MM.1S (cell line): ENCODE measurements at regions not wholly inside any gene's neighbourhood (a gene's known extent, or its start where the extent isn't known, plus 50 kb on each side); places are given as distances from the start of the nearest gene placed in this dataset.

Source experiments
- EZH2 ChIP-seq: fragments of 300-600 bp; sonication (generic); optimal IDR thresholded peaks from 2 replicates; pipeline ENCODE3; 2017; ENCODE audit warnings: low read depth, mild to moderate bottlenecking, antibody characterized with exemption, low read length, mixed read lengths
- EZH2phosphoT487 ChIP-seq: fragments of 300-600 bp; sonication (generic); IDR thresholded peaks from 2 replicates; pipeline ENCODE4 v1.6.1; 2018; ENCODE audit warnings: antibody characterized with exemption, low read length
- TF ChIP-seq, protein P1 (sequence below): fragments of 300-600 bp; sonication (generic); IDR thresholded peaks from 2 replicates; pipeline ENCODE4 v1.5.1; 2016; ENCODE audit warnings: antibody characterized with exemption, low read length, mixed read lengths

DNA sequence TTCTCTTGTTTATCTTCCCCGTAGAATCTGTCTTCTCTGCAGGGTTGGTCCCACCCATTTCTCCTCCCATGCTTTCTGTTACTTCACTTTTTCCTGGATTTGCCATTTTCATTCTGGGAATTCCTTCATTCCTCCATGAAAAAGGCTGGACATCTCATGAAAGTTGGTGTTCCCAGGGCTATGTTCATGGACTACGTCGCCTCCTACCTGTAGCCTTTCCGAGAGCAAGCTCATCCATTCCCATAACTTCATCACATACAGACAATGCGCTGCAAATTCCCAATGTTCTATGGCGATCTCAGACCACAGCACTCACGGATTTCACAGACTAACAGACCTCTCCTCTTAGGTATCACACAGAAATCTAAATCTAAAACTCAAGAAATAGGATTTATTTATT lies 217.1 kb downstream of the EXOC5 start:
- TF ChIP-seq EZH2 (no peak), EZH2phosphoT487 (no peak)
- TF ChIP-seq, protein P1, sequence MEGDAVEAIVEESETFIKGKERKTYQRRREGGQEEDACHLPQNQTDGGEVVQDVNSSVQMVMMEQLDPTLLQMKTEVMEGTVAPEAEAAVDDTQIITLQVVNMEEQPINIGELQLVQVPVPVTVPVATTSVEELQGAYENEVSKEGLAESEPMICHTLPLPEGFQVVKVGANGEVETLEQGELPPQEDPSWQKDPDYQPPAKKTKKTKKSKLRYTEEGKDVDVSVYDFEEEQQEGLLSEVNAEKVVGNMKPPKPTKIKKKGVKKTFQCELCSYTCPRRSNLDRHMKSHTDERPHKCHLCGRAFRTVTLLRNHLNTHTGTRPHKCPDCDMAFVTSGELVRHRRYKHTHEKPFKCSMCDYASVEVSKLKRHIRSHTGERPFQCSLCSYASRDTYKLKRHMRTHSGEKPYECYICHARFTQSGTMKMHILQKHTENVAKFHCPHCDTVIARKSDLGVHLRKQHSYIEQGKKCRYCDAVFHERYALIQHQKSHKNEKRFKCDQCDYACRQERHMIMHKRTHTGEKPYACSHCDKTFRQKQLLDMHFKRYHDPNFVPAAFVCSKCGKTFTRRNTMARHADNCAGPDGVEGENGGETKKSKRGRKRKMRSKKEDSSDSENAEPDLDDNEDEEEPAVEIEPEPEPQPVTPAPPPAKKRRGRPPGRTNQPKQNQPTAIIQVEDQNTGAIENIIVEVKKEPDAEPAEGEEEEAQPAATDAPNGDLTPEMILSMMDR, result no peak
